Liver (tissue), 2 donors: ENCODE measurements at regions not wholly inside any gene's neighbourhood (a gene's known extent, or its start where the extent isn't known, plus 50 kb on each side); places are given as distances from the start of the nearest gene placed in this dataset.

Source experiments
- CTCF ChIP-seq: fragments of 150-350 bp; IDR thresholded peaks from 2 replicates; pipeline ENCODE4 v1.5.1; 2017; ENCODE audit warnings: improper control_type of control experiment, low read depth, low read length; ENCODE audit not compliant: missing input control
- FOXA2 ChIP-seq: IDR thresholded peaks from 2 replicates; pipeline ENCODE4 v1.6.1; 2016; ENCODE audit warnings: antibody characterized with exemption
- YY1 ChIP-seq: IDR thresholded peaks from 2 replicates; pipeline ENCODE4 v1.6.1; 2016; ENCODE audit warnings: antibody characterized with exemption, mild to moderate bottlenecking
- donor health status: healthy.

DNA sequence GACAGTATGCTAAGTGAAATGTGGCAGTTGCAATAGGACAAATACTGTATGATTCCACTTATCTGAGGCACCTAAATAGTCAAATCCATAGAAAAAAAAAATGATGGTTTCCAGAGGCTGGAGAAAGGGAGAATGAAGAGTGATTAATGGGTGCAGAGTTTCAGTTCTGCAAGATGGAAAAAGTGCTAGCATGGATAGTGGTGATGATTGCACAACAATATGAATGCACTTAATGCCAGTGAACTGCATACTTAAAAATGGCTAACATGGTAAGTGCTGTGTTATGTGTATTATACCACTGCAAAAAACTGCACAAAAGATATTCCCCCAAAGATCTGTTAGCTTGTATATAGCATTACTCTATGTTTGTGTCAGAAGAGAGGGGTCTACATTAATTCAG is 185.4 kb downstream of the INHBB start:
- TF ChIP-seq CTCF (no peak), FOXA2 (no peak), YY1 (peak; percentile 20)
